ENCODE measurements at regions not wholly inside any gene's neighbourhood (a gene's known extent, or its start where the extent isn't known, plus 50 kb on each side); places are given as distances from the start of the nearest gene placed in this dataset.

GRCh38 chr17:13812350-13812749, 210.6 kb upstream of the HS3ST3A1 start:
- TF ChIP-seq, protein P1, sequence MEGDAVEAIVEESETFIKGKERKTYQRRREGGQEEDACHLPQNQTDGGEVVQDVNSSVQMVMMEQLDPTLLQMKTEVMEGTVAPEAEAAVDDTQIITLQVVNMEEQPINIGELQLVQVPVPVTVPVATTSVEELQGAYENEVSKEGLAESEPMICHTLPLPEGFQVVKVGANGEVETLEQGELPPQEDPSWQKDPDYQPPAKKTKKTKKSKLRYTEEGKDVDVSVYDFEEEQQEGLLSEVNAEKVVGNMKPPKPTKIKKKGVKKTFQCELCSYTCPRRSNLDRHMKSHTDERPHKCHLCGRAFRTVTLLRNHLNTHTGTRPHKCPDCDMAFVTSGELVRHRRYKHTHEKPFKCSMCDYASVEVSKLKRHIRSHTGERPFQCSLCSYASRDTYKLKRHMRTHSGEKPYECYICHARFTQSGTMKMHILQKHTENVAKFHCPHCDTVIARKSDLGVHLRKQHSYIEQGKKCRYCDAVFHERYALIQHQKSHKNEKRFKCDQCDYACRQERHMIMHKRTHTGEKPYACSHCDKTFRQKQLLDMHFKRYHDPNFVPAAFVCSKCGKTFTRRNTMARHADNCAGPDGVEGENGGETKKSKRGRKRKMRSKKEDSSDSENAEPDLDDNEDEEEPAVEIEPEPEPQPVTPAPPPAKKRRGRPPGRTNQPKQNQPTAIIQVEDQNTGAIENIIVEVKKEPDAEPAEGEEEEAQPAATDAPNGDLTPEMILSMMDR (IDR thresholded peaks at IDR 0.05; ENCODE audit: insufficient read depth, low read depth, low read length), result no peak
- ChIA-PET POLR2A (no interaction called here), CTCF (no interaction called here)
- DNase-seq (ENCODE audit: low read depth), result no peak
- no peaks in the 10 kb centered on the region for H3K36me3 ChIP-seq (ENCODE audit: control insufficient read depth, insufficient read depth, low read length)
- H3K27me3 ChIP-seq (ENCODE audit: control insufficient read depth, insufficient read depth, low read length), result no peaks in the 10 kb centered on the region
- no peak overlapping the region for H3K4me3 ChIP-seq (ENCODE audit: low read depth, low read length)

GRCh38 chr17:13813347-13814240, 211.9 kb upstream of the HS3ST3A1 start:
- ChIA-PET POLR2A (no interaction called here), CTCF (interaction anchor here (0.6 kb wide), 1 partner anchor 347 kb away, joined by 3 read pairs; no protein-coding TSS in a partner anchor)
- no peaks in the 10 kb centered on the region for H3K27me3 ChIP-seq (ENCODE audit: control insufficient read depth, insufficient read depth, low read length)
- DNase-seq (ENCODE audit: low read depth), result no peak
- no peaks in the 10 kb centered on the region for H3K36me3 ChIP-seq (ENCODE audit: control insufficient read depth, insufficient read depth, low read length)
- TF ChIP-seq, protein P1 (IDR thresholded peaks at IDR 0.05; ENCODE audit: insufficient read depth, low read depth, low read length), result no peak
- H3K4me3 ChIP-seq (ENCODE audit: low read depth, low read length), result no peak overlapping the region

DNA sequence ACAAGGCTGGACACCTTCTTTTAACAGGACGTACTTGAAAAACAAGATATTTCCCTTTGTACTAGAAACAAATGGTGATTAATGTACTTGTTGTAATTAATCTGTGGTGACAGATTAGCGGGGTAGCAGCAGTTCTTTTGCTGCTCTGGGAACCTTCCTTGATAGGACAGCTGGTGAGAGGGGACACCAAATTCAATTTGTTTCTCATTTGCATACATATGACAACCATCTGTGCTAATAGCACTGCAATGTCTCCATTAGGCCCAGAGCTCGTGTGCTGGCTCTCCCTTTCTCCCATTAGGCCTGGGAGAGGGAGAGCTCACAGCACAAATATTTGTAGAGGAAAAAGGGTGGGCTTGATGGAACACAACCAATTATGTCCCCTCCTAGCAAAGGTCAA, 221.0 kb upstream of the HS3ST3A1 start:
- ChIA-PET POLR2A (no interaction called here), CTCF (no interaction called here)
- H3K36me3 ChIP-seq (ENCODE audit: control insufficient read depth, insufficient read depth, low read length), result no peaks in the 10 kb centered on the region
- DNase-seq (ENCODE audit: low read depth), result no peak
- no peak overlapping the region for H3K4me3 ChIP-seq (ENCODE audit: low read depth, low read length)
- TF ChIP-seq, protein P1 (IDR thresholded peaks at IDR 0.05; ENCODE audit: insufficient read depth, low read depth, low read length), result no peak
- H3K27me3 ChIP-seq (ENCODE audit: control insufficient read depth, insufficient read depth, low read length), result no peaks in the 10 kb centered on the region

DNA sequence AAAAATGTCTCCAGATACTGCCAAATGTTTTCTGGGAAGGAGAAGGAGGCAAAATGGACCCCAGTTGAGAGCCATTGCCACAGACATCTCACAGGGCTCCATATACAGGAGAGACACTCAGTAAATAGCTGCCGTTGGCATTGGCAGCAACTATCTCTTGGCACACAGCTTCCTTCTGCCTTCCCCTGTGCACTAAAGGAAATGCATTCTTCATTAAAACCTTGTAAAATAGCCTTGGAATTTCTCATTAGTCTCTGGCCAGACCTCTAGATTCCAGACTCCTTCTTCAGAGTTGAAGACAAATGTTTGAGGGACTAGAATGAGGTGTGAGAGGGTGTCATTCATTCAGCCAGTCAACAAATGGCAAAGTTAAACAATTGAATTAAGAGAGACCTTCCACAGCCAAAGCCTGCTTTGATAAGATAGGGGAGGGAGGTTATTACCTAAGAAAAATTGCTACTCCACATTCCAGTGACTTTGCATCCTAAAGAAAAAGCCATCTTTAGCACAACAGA, 223.9 kb upstream of the HS3ST3A1 start:
- CTCF ChIA-PET, result no interaction called here
- Histone ChIP-seq H3K36me3 (ENCODE audit: control insufficient read depth, insufficient read depth, low read length) (no peaks in the 10 kb centered on the region), H3K4me3 (ENCODE audit: low read depth, low read length) (no peak overlapping the region), H3K27me3 (ENCODE audit: control insufficient read depth, insufficient read depth, low read length) (no peaks in the 10 kb centered on the region)
- no peak for DNase-seq (ENCODE audit: low read depth)
- POLR2A ChIA-PET, result no interaction called here
- TF ChIP-seq, protein P1 (IDR thresholded peaks at IDR 0.05; ENCODE audit: insufficient read depth, low read depth, low read length), result no peak

GRCh38 chr17:13827118-13827517, 225.4 kb upstream of the HS3ST3A1 start:
- ChIA-PET POLR2A (no interaction called here), CTCF (interaction anchor here (0.6 kb wide), 1 partner anchor 306 kb away, joined by 3 read pairs; no protein-coding TSS in a partner anchor)
- TF ChIP-seq, protein P1 (IDR thresholded peaks at IDR 0.05; ENCODE audit: insufficient read depth, low read depth, low read length), result no peak
- no peaks in the 10 kb centered on the region for H3K36me3 ChIP-seq (ENCODE audit: control insufficient read depth, insufficient read depth, low read length)
- no peaks in the 10 kb centered on the region for H3K27me3 ChIP-seq (ENCODE audit: control insufficient read depth, insufficient read depth, low read length)
- H3K4me3 ChIP-seq (ENCODE audit: low read depth, low read length), result no peak overlapping the region
- DNase-seq (ENCODE audit: low read depth), result no peak

All from BJ (cell line).